Activated naive CD4-positive, alpha-beta T cell (primary cell): ENCODE measurements at regions not wholly inside any gene's neighbourhood (a gene's known extent, or its start where the extent isn't known, plus 50 kb on each side); places are given as distances from the start of the nearest gene placed in this dataset.

Source experiments
- DNase-seq, 4 experiments: peaks; one replicate each; lab custom pipeline; 2025; lab: John Stamatoyannopoulos, UW

GRCh38 chr10:5310914-5311313, 53.9 kb upstream of the UCN3 start:
- no peak for DNase-seq

- DNase-seq: no peak
Measured at GRCh38 chr10:5311617-5312016, 53.1 kb upstream of the UCN3 start.

- DNase-seq: no peak
Measured at GRCh38 chr10:5314840-5315239, 49.9 kb upstream of the UCN3 start.
